Osteoblast (primary cell): ENCODE measurements at regions not wholly inside any gene's neighbourhood (a gene's known extent, or its start where the extent isn't known, plus 50 kb on each side); places are given as distances from the start of the nearest gene placed in this dataset.
A peak's percentile ranks its signal among the peaks of the same experiment; 100 is the strongest.
"Not testable (repeated sequence)": the region's sequence is repeated elsewhere in the genome, so short reads cannot be mapped to it uniquely, and the experiment has no call there.

Experiments used
- DNase-seq: peaks from one replicate; pipeline ENCODE4 v3.0.0; 2011; ENCODE audit warnings: low spot score, mixed read lengths; ENCODE audit not compliant: insufficient read length; ENCODE audit errors: missing footprints
- H2AFZ ChIP-seq: 2 replicates; pipeline ENCODE4 v1.6.0; 2011; ENCODE audit warnings: mild to moderate bottlenecking, low read length
- H3K27ac ChIP-seq: 2 replicates; pipeline ENCODE4 v1.5.1; 2011; ENCODE audit warnings: mild to moderate bottlenecking, low read depth, low read length, moderate library complexity
- H3K27me3 ChIP-seq: 2 replicates; pipeline ENCODE4 v1.6.0; 2012; ENCODE audit warnings: mild to moderate bottlenecking, control low read depth, inconsistent platforms, low read length, moderate library complexity; ENCODE audit not compliant: insufficient read depth
- H3K36me3 ChIP-seq: 2 replicates; pipeline ENCODE4 v1.5.1; 2011; ENCODE audit warnings: mild to moderate bottlenecking, low read length, control low read depth, moderate library complexity; ENCODE audit not compliant: insufficient read depth
- H3K4me1 ChIP-seq: 2 replicates; pipeline ENCODE4 v1.5.1; 2011; ENCODE audit warnings: mild to moderate bottlenecking, low read length, control low read depth, moderate library complexity; ENCODE audit not compliant: insufficient read depth
- H3K4me2 ChIP-seq: 2 replicates; pipeline ENCODE4 v1.6.0; 2011; ENCODE audit warnings: mild to moderate bottlenecking, low read length; ENCODE audit not compliant: insufficient read depth
- H3K4me3 ChIP-seq: fragments of 200-600 bp; sonication (generic); 3 replicates; pipeline ENCODE4 v1.5.1; 2012; ENCODE audit warnings: mild to moderate bottlenecking, low read length, inconsistent platforms; ENCODE audit not compliant: insufficient read depth
- H3K79me2 ChIP-seq: 2 replicates; pipeline ENCODE4 v1.6.0; 2012; ENCODE audit warnings: mild to moderate bottlenecking, low read length, control low read depth, inconsistent platforms; ENCODE audit not compliant: insufficient read depth
- H3K9me3 ChIP-seq: 2 replicates; pipeline ENCODE4 v1.5.1; 2011; ENCODE audit warnings: low read depth, low read length, control low read depth
- H4K20me1 ChIP-seq: 2 replicates; pipeline ENCODE4 v1.6.0; 2012; ENCODE audit warnings: mild to moderate bottlenecking, low read length, control low read depth; ENCODE audit not compliant: insufficient read depth
- CTCF ChIP-seq: IDR thresholded peaks from 2 replicates; pipeline ENCODE4 v1.5.1; 2011; ENCODE audit warnings: mild to moderate bottlenecking, low read depth, low read length, moderate library complexity; ENCODE audit errors: extremely low read depth

GRCh38 chr13:39930060-39930459 lies 274.6 kb downstream of the COG6 start:
- H3K36me3 ChIP-seq, result no peaks in the 10 kb centered on the region
- H3K79me2 ChIP-seq, result no peaks in the 10 kb centered on the region
- peak overlapping the region; percentile 9 for H3K4me2 ChIP-seq
- no peak overlapping the region for H3K4me3 ChIP-seq
- no peak overlapping the region for H3K27ac ChIP-seq
- no peaks in the 10 kb centered on the region for H3K9me3 ChIP-seq
- H2AFZ ChIP-seq, result no peak overlapping the region
- H4K20me1 ChIP-seq, result no peaks in the 10 kb centered on the region
- H3K27me3 ChIP-seq, result no peaks in the 10 kb centered on the region
- TF ChIP-seq CTCF, result no peak
- no peaks in the 10 kb centered on the region for H3K4me1 ChIP-seq
- DNase-seq, result no peak

GRCh38 chr13:39930544-39931444 lies 275.3 kb downstream of the COG6 start:
- no peaks in the 10 kb centered on the region for H3K9me3 ChIP-seq
- no peaks in the 10 kb centered on the region for H4K20me1 ChIP-seq
- H3K4me2 ChIP-seq, result no peak overlapping the region
- H3K4me3 ChIP-seq, result no peak overlapping the region
- no peak overlapping the region for H3K27ac ChIP-seq
- no peaks in the 10 kb centered on the region for H3K27me3 ChIP-seq
- H2AFZ ChIP-seq, result no peak overlapping the region
- H3K36me3 ChIP-seq, result no peaks in the 10 kb centered on the region
- DNase-seq, result no peak
- H3K79me2 ChIP-seq, result no peaks in the 10 kb centered on the region
- TF ChIP-seq CTCF, result no peak
- no peaks in the 10 kb centered on the region for H3K4me1 ChIP-seq

GRCh38 chr13:39931505-39931904 lies 276.0 kb downstream of the COG6 start:
- Histone ChIP-seq H3K9me3 (no peaks in the 10 kb centered on the region), H3K36me3 (no peaks in the 10 kb centered on the region), H3K79me2 (no peaks in the 10 kb centered on the region), H2AFZ (no peak overlapping the region), H3K4me2 (no peak overlapping the region), H4K20me1 (no peaks in the 10 kb centered on the region), H3K4me1 (no peaks in the 10 kb centered on the region), H3K27ac (no peak overlapping the region), H3K4me3 (no peak overlapping the region), H3K27me3 (no peaks in the 10 kb centered on the region)
- DNase-seq, result no peak
- no peak for TF ChIP-seq CTCF

GRCh38 chr13:39932514-39932913 lies 277.1 kb downstream of the COG6 start:
- not testable (repeated sequence) for H3K27me3 ChIP-seq, H3K9me3 ChIP-seq, DNase-seq, H3K4me1 ChIP-seq, H3K27ac ChIP-seq, H2AFZ ChIP-seq, H3K4me2 ChIP-seq, H3K36me3 ChIP-seq, H4K20me1 ChIP-seq, H3K79me2 ChIP-seq, H3K4me3 ChIP-seq
